Uterus (tissue), 3 donors: ENCODE measurements at regions not wholly inside any gene's neighbourhood (a gene's known extent, or its start where the extent isn't known, plus 50 kb on each side); places are given as distances from the start of the nearest gene placed in this dataset.

Experiments used
- DNase-seq, 2 donors: peaks; one replicate each; pipeline ENCODE4 v3.0.0-alpha.2; 2019 to 2020
- H3K27ac ChIP-seq, 2 donors: fragments of 200-600 bp; sonication (generic); 1 replicate in 1 of 2; 2 replicates in 1 of 2; pipeline ENCODE4 v1.5.1; 2016 to 2018
- H3K27me3 ChIP-seq, 2 donors: fragments of 200-600 bp; sonication (generic); one replicate each; pipeline ENCODE4 v1.5.1; 2018 to 2019; ENCODE audit warnings: control low read depth in 1 of 2
- H3K36me3 ChIP-seq, 2 donors: fragments of 200-600 bp; sonication (generic); one replicate each; pipeline ENCODE4 v1.5.1; 2019; ENCODE audit warnings: control low read depth in 1 of 2
- H3K4me1 ChIP-seq, 2 donors: fragments of 200-600 bp; sonication (generic); one replicate each; pipeline ENCODE4 v1.5.1; 2018 to 2019; ENCODE audit warnings: control low read depth in 1 of 2
- H3K4me3 ChIP-seq, 2 donors: fragments of 200-600 bp; sonication (generic); 1 replicate in 1 of 2; 2 replicates in 1 of 2; pipeline ENCODE4 v1.5.1; 2018 to 2019; ENCODE audit warnings: mild to moderate bottlenecking in 1 of 2
- H3K9me3 ChIP-seq, 2 donors: fragments of 200-600 bp; sonication (generic); one replicate each; pipeline ENCODE4 v1.5.1; 2019; ENCODE audit warnings: control low read depth in 1 of 2
- CTCF ChIP-seq, 4 experiments: fragments of 200-600 bp in 2 of 4; fragments of 450-650 bp in 2 of 4; sonication (generic) in 2 of 4; IDR thresholded peaks; one replicate each; pipeline ENCODE4 v1.5.1; 2016 to 2019; ENCODE audit warnings: antibody characterized with exemption in 4 of 4, mild to moderate bottlenecking in 2 of 4, moderate library complexity in 1 of 4
- POLR2A ChIP-seq, 2 donors: fragments of 450-650 bp; IDR thresholded peaks; one replicate each; pipeline ENCODE4 v1.6.1; 2016; ENCODE audit warnings: antibody characterized with exemption in 2 of 2, mild to moderate bottlenecking in 1 of 2, moderate library complexity in 1 of 2
- intact Hi-C: fragments of 100-400 bp; cut with DNase I; formaldehyde crosslinking; loops from one replicate; pipeline ENCODE4 v1.15.1; 2023; ENCODE audit warnings: low total_unique reads
- donor health status: DM: yes; HTN: yes; CAD: no.

- no peaks in the 10 kb centered on the region for H3K9me3 ChIP-seq
- TF ChIP-seq CTCF (IDR thresholded peaks at IDR 0.05), result no peak
- H3K4me3 ChIP-seq, result no peak overlapping the region
- H3K36me3 ChIP-seq, result no peaks in the 10 kb centered on the region
- H3K4me1 ChIP-seq, result no peaks in the 10 kb centered on the region
- intact Hi-C loops, result no loop called here
- H3K27ac ChIP-seq, result no peak overlapping the region
- DNase-seq, result no peak
- H3K27me3 ChIP-seq, result no peaks in the 10 kb centered on the region
Observed at GRCh38 chr10:29957236-29957635, 102.2 kb downstream of the JCAD start.

GRCh38 chr10:29956335-29956924 lies 103.0 kb downstream of the JCAD start:
- DNase-seq, result no peak
- no peaks in the 10 kb centered on the region for H3K36me3 ChIP-seq
- no peaks in the 10 kb centered on the region for H3K9me3 ChIP-seq
- no peaks in the 10 kb centered on the region for H3K4me1 ChIP-seq
- H3K4me3 ChIP-seq, result no peak overlapping the region
- TF ChIP-seq CTCF (IDR thresholded peaks at IDR 0.05) (no peak), POLR2A (IDR thresholded peaks at IDR 0.05) (no peak)
- H3K27me3 ChIP-seq, result no peaks in the 10 kb centered on the region
- H3K27ac ChIP-seq, result no peak overlapping the region
- intact Hi-C loops, result no loop called here

DNA sequence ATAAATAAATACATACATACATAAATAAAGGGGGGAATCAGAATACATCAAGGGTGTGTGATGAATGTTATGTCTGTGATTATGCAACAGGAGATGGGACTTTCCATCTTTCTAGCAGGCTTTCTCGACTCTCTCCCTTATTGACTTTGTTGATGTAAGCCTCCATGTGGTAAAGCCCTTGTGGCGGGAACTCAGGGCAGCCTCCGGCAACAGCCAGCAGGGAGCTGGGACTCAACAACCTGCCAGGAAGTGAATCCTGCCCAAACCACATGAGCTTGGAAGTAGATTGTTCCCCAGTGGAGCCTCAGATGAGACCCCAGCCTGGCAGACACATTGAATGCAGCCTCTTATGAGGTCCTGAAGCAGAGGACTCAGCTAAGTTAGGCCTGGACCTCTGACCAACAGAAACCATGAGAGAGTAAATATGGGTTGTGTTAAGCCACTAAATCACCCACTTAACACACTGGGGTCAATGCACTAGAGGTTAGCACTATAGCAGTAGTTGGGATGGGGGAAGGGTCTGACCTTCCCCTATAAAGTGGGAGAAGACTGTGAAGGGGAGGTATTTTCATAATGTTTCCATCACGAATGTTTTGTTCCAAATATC lies 104.0 kb downstream of the JCAD start:
- DNase-seq, result no peak
- Histone ChIP-seq H3K27ac (no peak overlapping the region), H3K4me3 (no peak overlapping the region), H3K9me3 (no peaks in the 10 kb centered on the region), H3K4me1 (no peaks in the 10 kb centered on the region), H3K27me3 (no peaks in the 10 kb centered on the region), H3K36me3 (no peaks in the 10 kb centered on the region)
- intact Hi-C loops, result no loop called here
- no peak for TF ChIP-seq CTCF (IDR thresholded peaks at IDR 0.05)
- TF ChIP-seq POLR2A (IDR thresholded peaks at IDR 0.05), result no peak

DNA sequence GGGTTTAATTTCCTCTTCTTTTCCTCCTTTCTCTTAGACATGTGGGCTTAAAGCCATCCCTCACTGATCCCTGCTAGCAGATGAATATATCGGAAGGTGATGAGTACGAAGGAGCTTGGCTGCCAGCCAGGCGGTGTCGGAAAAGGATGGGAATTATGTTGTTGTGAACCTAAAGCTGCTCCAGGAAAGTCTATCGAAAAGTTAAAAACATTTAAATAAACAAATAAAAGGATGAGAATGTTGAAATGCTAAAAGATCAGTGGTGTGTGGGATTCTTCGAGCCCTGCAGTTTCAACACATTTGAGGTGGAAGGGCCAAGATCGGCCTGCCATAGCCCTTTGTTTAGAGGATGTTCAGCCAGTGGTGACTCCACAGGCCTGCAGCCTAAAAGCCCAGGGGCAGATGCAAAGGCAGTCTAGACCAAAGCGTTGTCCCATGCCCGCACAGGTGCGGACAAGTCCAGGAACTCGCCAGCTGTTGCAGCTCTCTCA lies 107.9 kb downstream of the JCAD start:
- DNase-seq, result peak in 1 of 2 donors; percentile 41
- H3K36me3 ChIP-seq, result no peaks in the 10 kb centered on the region
- no peak overlapping the region for H3K4me3 ChIP-seq
- no peak overlapping the region for H3K27ac ChIP-seq
- H3K27me3 ChIP-seq, result no peaks in the 10 kb centered on the region
- H3K4me1 ChIP-seq, result no peaks in the 10 kb centered on the region
- intact Hi-C loops, result no loop called here
- TF ChIP-seq POLR2A (IDR thresholded peaks at IDR 0.05), result no peak
- TF ChIP-seq CTCF (IDR thresholded peaks at IDR 0.05), result no peak
- no peaks in the 10 kb centered on the region for H3K9me3 ChIP-seq

DNA sequence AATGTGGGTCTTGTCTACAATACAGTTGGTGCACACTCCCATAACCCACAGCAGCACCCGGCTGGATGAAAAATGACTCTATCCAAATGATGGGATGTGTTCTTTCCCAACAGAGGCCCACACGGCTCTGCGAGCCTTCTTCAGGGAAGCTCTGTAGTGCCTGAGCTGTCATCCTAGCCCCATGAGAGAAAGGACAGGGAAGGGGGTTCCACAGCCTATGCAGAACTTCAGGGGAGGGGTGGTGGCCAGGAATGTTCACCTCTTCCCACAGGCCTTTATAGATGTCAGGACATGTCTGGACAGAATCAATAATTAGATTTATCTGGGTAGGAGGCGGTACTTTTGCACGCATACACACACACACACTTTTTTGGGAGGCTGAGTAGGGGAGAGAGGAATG lies 109.0 kb downstream of the JCAD start:
- Histone ChIP-seq H3K9me3 (no peaks in the 10 kb centered on the region), H3K27me3 (no peaks in the 10 kb centered on the region), H3K27ac (no peak overlapping the region), H3K4me3 (no peak overlapping the region), H3K36me3 (no peaks in the 10 kb centered on the region), H3K4me1 (no peaks in the 10 kb centered on the region)
- TF ChIP-seq POLR2A (IDR thresholded peaks at IDR 0.05) (no peak), CTCF (IDR thresholded peaks at IDR 0.05) (no peak)
- no peak for DNase-seq
- intact Hi-C loops, result no loop called here
